Fibroblast of lung (primary cell): ENCODE measurements at regions not wholly inside any gene's neighbourhood (a gene's known extent, or its start where the extent isn't known, plus 50 kb on each side); places are given as distances from the start of the nearest gene placed in this dataset.
A peak's percentile ranks its signal among the peaks of the same experiment; 100 is the strongest.

ENCODE experiments used
- DNase-seq, 2 donors: peaks; one replicate each; pipeline versions ENCODE4 v3.0.0 to v3.0.0-alpha.2; 2010; ENCODE audit warnings: low read depth in 2 of 2
- H2AFZ ChIP-seq: 2 replicates; pipeline ENCODE4 v1.5.1; 2012; ENCODE audit warnings: low read length, control low read depth, inconsistent platforms
- H3K27ac ChIP-seq: 2 replicates; pipeline ENCODE4 v1.5.1; 2011; ENCODE audit warnings: low read length, control low read depth; ENCODE audit not compliant: insufficient read depth
- H3K27me3 ChIP-seq: 2 replicates; pipeline ENCODE4 v1.5.1; 2011; ENCODE audit warnings: mild to moderate bottlenecking, low read length; ENCODE audit not compliant: control insufficient read depth, insufficient read depth
- H3K36me3 ChIP-seq: 2 replicates; pipeline ENCODE4 v1.5.1; 2011; ENCODE audit warnings: low read length; ENCODE audit not compliant: control insufficient read depth, insufficient read depth
- H3K4me1 ChIP-seq: 2 replicates; pipeline ENCODE4 v1.5.1; 2011; ENCODE audit warnings: low read length; ENCODE audit not compliant: control insufficient read depth, insufficient read depth; ENCODE audit errors: extremely low read depth
- H3K4me2 ChIP-seq: 2 replicates; pipeline ENCODE4 v1.5.1; 2011; ENCODE audit warnings: low read length, control low read depth; ENCODE audit not compliant: insufficient read depth; ENCODE audit errors: extremely low read depth
- H3K4me3 ChIP-seq, 4 experiments: fragments of 200-600 bp in 1 of 4; sonication (generic) in 1 of 4; replicated peaks in 1 of 4; 2 replicates each; pipeline ENCODE4 v1.5.1; 2011 to 2016; ENCODE audit warnings: low read length in 4 of 4, low read depth in 3 of 4, mild to moderate bottlenecking in 3 of 4, control low read depth in 2 of 4, inconsistent platforms in 1 of 4, mixed read lengths in 1 of 4; ENCODE audit not compliant: insufficient read depth in 1 of 4; ENCODE audit errors: control extremely low read depth in 1 of 4
- H3K79me2 ChIP-seq: 2 replicates; pipeline ENCODE4 v1.5.1; 2012; ENCODE audit warnings: mild to moderate bottlenecking, low read length, inconsistent platforms; ENCODE audit not compliant: control insufficient read depth, insufficient read depth
- H3K9ac ChIP-seq: 2 replicates; pipeline ENCODE4 v1.5.1; 2011; ENCODE audit warnings: mild to moderate bottlenecking, low read length, control low read depth; ENCODE audit not compliant: insufficient read depth
- H3K9me3 ChIP-seq: 2 replicates; pipeline ENCODE4 v1.5.1; 2012; ENCODE audit warnings: low read depth, low read length; ENCODE audit not compliant: control insufficient read depth, insufficient read depth
- H4K20me1 ChIP-seq: 2 replicates; pipeline ENCODE4 v1.5.1; 2011; ENCODE audit warnings: low read length; ENCODE audit not compliant: control insufficient read depth, insufficient read depth; ENCODE audit errors: extremely low read depth
- CTCF ChIP-seq, 2 donors: IDR thresholded peaks in 1 of 2; conservative IDR thresholded peaks in 1 of 2; 1 replicate in 1 of 2; 2 replicates in 1 of 2; pipeline ENCODE4 v1.5.1; 2011 to 2012; ENCODE audit warnings: low read length in 2 of 2, control low read depth in 1 of 2, inconsistent platforms in 1 of 2, low read depth in 1 of 2, mild to moderate bottlenecking in 1 of 2
- EZH2 ChIP-seq: IDR thresholded peaks from 2 replicates; pipeline ENCODE4 v1.5.1; 2012; ENCODE audit warnings: low read length, control low read depth, mild to moderate bottlenecking; ENCODE audit errors: missing control alignments

- Histone ChIP-seq H3K9ac (no peak overlapping the region), H3K4me2 (no peak overlapping the region), H3K36me3 (no peaks in the 10 kb centered on the region), H3K9me3 (no peaks in the 10 kb centered on the region), H3K27me3 (no peaks in the 10 kb centered on the region), H3K4me3 (no peak overlapping the region), H3K27ac (no peak overlapping the region), H3K4me1 (peaks cover 20% of the 10 kb centered on the region), H2AFZ (no peak overlapping the region), H4K20me1 (no peaks in the 10 kb centered on the region), H3K79me2 (no peaks in the 10 kb centered on the region)
- peak in 1 of 2 donors; percentile 87 for DNase-seq
- TF ChIP-seq EZH2 (no peak), CTCF (conservative IDR thresholded peaks at IDR 0.05 in 1 of 2, IDR thresholded peaks at IDR 0.05 in 1 of 2; ENCODE audit: low read depth in 1 of 2, low read length in 2 of 2) (no peak)
Measured at GRCh38 chr10:44295644-44296241, 89.2 kb downstream of the CXCL12 start.

- TF ChIP-seq CTCF (conservative IDR thresholded peaks at IDR 0.05 in 1 of 2, IDR thresholded peaks at IDR 0.05 in 1 of 2; ENCODE audit: low read depth in 1 of 2, low read length in 2 of 2) (no peak), EZH2 (no peak)
- no peak for DNase-seq
- Histone ChIP-seq H2AFZ (no peak overlapping the region), H3K27ac (peak overlapping the region; percentile 92), H3K9ac (no peak overlapping the region), H3K4me3 (no peak overlapping the region), H3K36me3 (no peaks in the 10 kb centered on the region), H3K4me1 (peaks cover 13% of the 10 kb centered on the region), H3K27me3 (no peaks in the 10 kb centered on the region), H4K20me1 (no peaks in the 10 kb centered on the region), H3K4me2 (no peak overlapping the region), H3K79me2 (no peaks in the 10 kb centered on the region), H3K9me3 (no peaks in the 10 kb centered on the region)
Measured at GRCh38 chr10:44294726-44295412, 90.0 kb downstream of the CXCL12 start.

DNA sequence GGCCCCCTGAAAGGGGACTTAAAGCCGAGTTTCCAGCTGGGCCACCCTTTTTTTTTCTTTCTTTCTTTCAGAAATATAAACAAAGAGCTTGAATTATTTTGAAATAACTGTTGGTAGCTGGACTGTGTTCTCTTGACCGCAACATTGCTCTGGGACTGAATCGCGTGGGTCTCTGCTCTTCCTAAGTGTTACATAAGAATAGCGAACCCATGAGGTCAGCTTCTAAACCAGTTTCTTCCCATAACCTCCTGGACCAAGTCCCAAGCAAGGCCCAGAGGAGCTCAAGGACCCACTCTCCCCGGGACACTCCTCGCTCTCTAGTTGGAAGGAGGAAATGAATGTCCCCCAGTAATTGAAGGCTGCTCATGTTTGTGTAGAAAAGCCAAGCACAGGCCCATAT is 91.1 kb downstream of the CXCL12 start:
- Histone ChIP-seq H3K9me3 (no peaks in the 10 kb centered on the region), H4K20me1 (no peaks in the 10 kb centered on the region), H3K27ac (peak overlapping the region; percentile 92), H3K4me3 (peak overlapping the region in 1 of 4 experiments; percentile 21), H3K27me3 (no peaks in the 10 kb centered on the region), H3K36me3 (no peaks in the 10 kb centered on the region), H3K9ac (peak overlapping the region; percentile 79), H3K79me2 (no peaks in the 10 kb centered on the region), H3K4me1 (peaks cover 13% of the 10 kb centered on the region), H2AFZ (no peak overlapping the region), H3K4me2 (peak overlapping the region; percentile 78)
- TF ChIP-seq CTCF (conservative IDR thresholded peaks at IDR 0.05 in 1 of 2, IDR thresholded peaks at IDR 0.05 in 1 of 2; ENCODE audit: low read depth in 1 of 2, low read length in 2 of 2) (no peak), EZH2 (no peak)
- DNase-seq = peak; percentile 85 to 92
